Natural killer cell (primary cell): ENCODE measurements at regions not wholly inside any gene's neighbourhood (a gene's known extent, or its start where the extent isn't known, plus 50 kb on each side); places are given as distances from the start of the nearest gene placed in this dataset.

Source experiments
- ATAC-seq, 3 donors: fragments of 150-1000 bp in 2 of 3; fragments of 200-7000 bp in 1 of 3; cut with Tn5 transposase; 1 replicate in 1 of 3; 2 replicates in 2 of 3; pipeline ENCODE4 v1.10.0; 2021; ENCODE audit warnings: mild to moderate bottlenecking in 2 of 3, moderate library complexity in 2 of 3
- DNase-seq, 2 donors: peaks; one replicate each; pipeline versions ENCODE4 v3.0.0 to v3.0.0-alpha.2; 2013 to 2021; ENCODE audit warnings: mixed read lengths in 1 of 2
- H3K27ac ChIP-seq: one replicate; pipeline ENCODE4 v1.5.1; 2013; ENCODE audit warnings: mild to moderate bottlenecking, low read length
- H3K27me3 ChIP-seq: one replicate; pipeline ENCODE4 v1.6.1; 2013; ENCODE audit warnings: low read length; ENCODE audit not compliant: control insufficient read depth, insufficient read depth
- H3K36me3 ChIP-seq: one replicate; pipeline ENCODE4 v1.6.1; 2013; ENCODE audit warnings: low read length; ENCODE audit not compliant: control insufficient read depth, insufficient read depth
- H3K4me1 ChIP-seq: one replicate; pipeline ENCODE4 v1.6.1; 2013; ENCODE audit warnings: low read length; ENCODE audit not compliant: control insufficient read depth, insufficient read depth
- H3K4me3 ChIP-seq: one replicate; pipeline ENCODE4 v1.5.1; 2013; ENCODE audit warnings: low read length
- H3K9me3 ChIP-seq: one replicate; pipeline ENCODE4 v1.6.1; 2013; ENCODE audit warnings: low read length; ENCODE audit not compliant: control insufficient read depth, insufficient read depth
- H3K27ac Mint-ChIP-seq, 2 donors: one replicate each; pipeline ENCODE4 v1.8.0; 2022; ENCODE audit warnings: mild to moderate bottlenecking in 2 of 2, mixed read lengths in 2 of 2, moderate library complexity in 1 of 2
- H3K27me3 Mint-ChIP-seq, 2 donors: one replicate each; pipeline ENCODE4 v1.8.0; 2022; ENCODE audit warnings: low read depth in 2 of 2, mixed read lengths in 2 of 2
- H3K36me3 Mint-ChIP-seq: one replicate; pipeline ENCODE4 v1.8.0; 2022; ENCODE audit warnings: mixed read lengths
- H3K4me1 Mint-ChIP-seq, 2 donors: one replicate each; pipeline ENCODE4 v1.8.0; 2022; ENCODE audit warnings: mixed read lengths in 2 of 2
- H3K4me3 Mint-ChIP-seq: one replicate; pipeline ENCODE4 v1.8.0; 2022; ENCODE audit warnings: mild to moderate bottlenecking, moderate library complexity, mixed read lengths
- H3K9me3 Mint-ChIP-seq, 2 donors: one replicate each; pipeline ENCODE4 v1.8.0; 2022; ENCODE audit warnings: mixed read lengths in 2 of 2
- CTCF ChIP-seq: fragments of 200-600 bp; IDR thresholded peaks from one replicate; pipeline ENCODE4 v1.8.0; 2022; ENCODE audit warnings: antibody characterized with exemption
- WGBS: methylation state at CpG from one replicate; pipeline ENCODE4 v1.1.7; 2013; ENCODE audit warnings: missing lambda C conversion rate; ENCODE audit not compliant: insufficient coverage; 5-methylcytosine and 5-hydroxymethylcytosine counted together
- intact Hi-C: fragments of 100-400 bp; cut with micrococcal nuclease; formaldehyde crosslinking; loops from one replicate; pipeline ENCODE4 v1.14.2; 2022

GRCh38 chr18:47418746-47419145 is 167.3 kb upstream of the SKOR2 start:
- peaks cover 19 to 22% of the 10 kb centered on the region in 2 donors for H3K27me3 Mint-ChIP-seq
- H3K4me1 Mint-ChIP-seq, result no peaks in the 10 kb centered on the region
- Histone ChIP-seq H3K27ac (no peak overlapping the region), H3K27me3 (no peaks in the 10 kb centered on the region), H3K4me1 (no peaks in the 10 kb centered on the region), H3K4me3 (no peak overlapping the region), H3K9me3 (no peaks in the 10 kb centered on the region), H3K36me3 (no peaks in the 10 kb centered on the region)
- intact Hi-C loops, result no loop called here
- H3K9me3 Mint-ChIP-seq, result no peaks in the 10 kb centered on the region
- WGBS, result 78% methylated on average over 3 of the region's 3 CpGs
- no peaks in the 10 kb centered on the region for H3K36me3 Mint-ChIP-seq
- ATAC-seq (no peak), DNase-seq (no peak)
- no peak overlapping the region for H3K4me3 Mint-ChIP-seq
- no peak overlapping the region for H3K27ac Mint-ChIP-seq
- TF ChIP-seq CTCF, result no peak

- peaks cover 19 to 22% of the 10 kb centered on the region in 2 donors for H3K27me3 Mint-ChIP-seq
- DNase-seq (no peak), ATAC-seq (peak in 1 of 3 donors; percentile 30)
- no peak overlapping the region for H3K4me3 ChIP-seq
- no peaks in the 10 kb centered on the region for H3K9me3 Mint-ChIP-seq
- H3K36me3 ChIP-seq, result no peaks in the 10 kb centered on the region
- TF ChIP-seq CTCF, result no peak
- 72% methylated on average over 2 of the region's 2 CpGs for WGBS
- intact Hi-C loops, result no loop called here
- no peaks in the 10 kb centered on the region for H3K4me1 Mint-ChIP-seq
- H3K27me3 ChIP-seq, result no peaks in the 10 kb centered on the region
- no peaks in the 10 kb centered on the region for H3K36me3 Mint-ChIP-seq
- no peak overlapping the region for H3K27ac ChIP-seq
- H3K27ac Mint-ChIP-seq, result no peak overlapping the region
- no peak overlapping the region for H3K4me3 Mint-ChIP-seq
- H3K9me3 ChIP-seq, result no peaks in the 10 kb centered on the region
- H3K4me1 ChIP-seq, result no peaks in the 10 kb centered on the region
Measured at GRCh38 chr18:47417807-47418206, 166.3 kb upstream of the SKOR2 start.

- ATAC-seq, result no peak
- Mint-ChIP-seq H3K4me3 (no peak overlapping the region), H3K27ac (no peak overlapping the region), H3K4me1 (no peaks in the 10 kb centered on the region), H3K36me3 (no peaks in the 10 kb centered on the region), H3K27me3 (peaks cover 19% of the 10 kb centered on the region in 2 donors), H3K9me3 (no peaks in the 10 kb centered on the region)
- Histone ChIP-seq H3K4me1 (no peaks in the 10 kb centered on the region), H3K27me3 (no peaks in the 10 kb centered on the region), H3K4me3 (no peak overlapping the region), H3K9me3 (no peaks in the 10 kb centered on the region), H3K36me3 (no peaks in the 10 kb centered on the region), H3K27ac (no peak overlapping the region)
- DNase-seq, result no peak
- no peak for TF ChIP-seq CTCF
- intact Hi-C loops, result no loop called here
- WGBS, result 50% methylated on average over 4 of the region's 4 CpGs
Measured at GRCh38 chr18:47415881-47416280, 164.4 kb upstream of the SKOR2 start.

GRCh38 chr18:47413327-47413726 is 161.9 kb upstream of the SKOR2 start:
- no peaks in the 10 kb centered on the region for H3K4me1 Mint-ChIP-seq
- Histone ChIP-seq H3K27ac (no peak overlapping the region), H3K9me3 (no peaks in the 10 kb centered on the region), H3K36me3 (no peaks in the 10 kb centered on the region), H3K4me1 (no peaks in the 10 kb centered on the region), H3K27me3 (no peaks in the 10 kb centered on the region), H3K4me3 (no peak overlapping the region)
- ATAC-seq (no peak), DNase-seq (no peak)
- 71% methylated on average over 2 of the region's 2 CpGs for WGBS
- H3K4me3 Mint-ChIP-seq, result no peak overlapping the region
- TF ChIP-seq CTCF, result no peak
- H3K36me3 Mint-ChIP-seq, result no peaks in the 10 kb centered on the region
- H3K27ac Mint-ChIP-seq, result no peak overlapping the region
- H3K9me3 Mint-ChIP-seq, result no peaks in the 10 kb centered on the region
- H3K27me3 Mint-ChIP-seq, result peaks cover 7 to 12% of the 10 kb centered on the region in 2 donors
- intact Hi-C loops, result no loop called here
